ENCODE measurements at regions not wholly inside any gene's neighbourhood (a gene's known extent, or its start where the extent isn't known, plus 50 kb on each side); places are given as distances from the start of the nearest gene placed in this dataset.

DNA sequence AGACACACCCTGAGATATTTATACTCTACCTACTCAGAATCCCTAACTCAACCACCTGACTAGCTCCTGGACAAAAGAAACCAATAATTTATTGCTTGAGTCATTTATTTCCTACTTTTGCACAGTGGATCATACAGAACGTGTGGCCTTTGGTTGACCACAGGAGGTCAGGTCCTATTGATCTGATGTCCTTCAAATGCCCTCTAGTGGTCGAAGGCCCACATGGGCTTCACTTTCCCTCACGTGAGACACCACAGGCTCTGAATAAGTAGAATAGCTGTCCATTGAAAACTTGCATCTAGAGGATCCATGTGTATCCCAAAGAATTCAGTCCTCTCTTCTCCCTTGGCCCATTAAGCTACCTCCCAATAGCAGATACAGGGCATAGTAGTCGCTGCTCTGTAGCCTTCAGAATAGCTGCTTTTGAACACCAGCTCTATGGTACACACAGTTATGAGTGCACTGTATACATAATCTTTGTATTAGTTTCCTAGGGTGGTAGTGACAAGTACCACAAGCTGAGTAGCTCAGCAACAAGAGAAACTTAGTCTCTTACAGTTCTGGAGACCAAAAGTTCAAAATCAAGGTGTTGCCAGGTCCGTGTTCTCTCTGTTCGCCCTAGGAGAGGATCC, 177.6 kb upstream of the SMARCA2 start:
- H3K4me3 ChIP-seq (ENCODE audit: low read depth, low read length): no peak overlapping the region
- DNase-seq (ENCODE audit: low read depth): peak; percentile 87
- peak; percentile 78 for TF ChIP-seq CTCF (IDR thresholded peaks at IDR 0.05; ENCODE audit: insufficient read depth, low read depth, low read length, missing control alignments)

DNA sequence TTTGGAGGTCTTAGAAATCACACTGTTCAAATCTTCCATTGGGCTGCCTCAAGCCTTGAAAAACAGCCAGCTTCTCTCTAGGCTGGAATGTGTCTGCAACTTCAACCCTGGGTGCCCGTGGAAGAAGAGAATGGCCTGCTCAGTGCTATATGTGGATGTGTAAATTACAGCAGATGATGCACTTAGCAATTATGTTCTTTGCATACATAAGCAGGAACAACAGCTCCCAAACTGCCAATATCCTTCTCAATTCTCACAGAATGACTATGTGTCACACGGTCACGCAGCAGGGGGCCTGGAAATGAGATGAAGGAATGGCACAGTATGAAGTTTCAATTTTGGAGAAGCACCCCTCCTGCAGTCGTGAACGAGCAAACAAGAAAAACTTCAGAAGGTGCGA, 175.2 kb upstream of the SMARCA2 start:
- H3K4me3 ChIP-seq (ENCODE audit: low read depth, low read length): no peak overlapping the region
- no peak for TF ChIP-seq CTCF (IDR thresholded peaks at IDR 0.05; ENCODE audit: insufficient read depth, low read depth, low read length, missing control alignments)
- DNase-seq (ENCODE audit: low read depth): no peak

- H3K4me3 ChIP-seq (ENCODE audit: low read depth, low read length): no peak overlapping the region
- TF ChIP-seq CTCF (IDR thresholded peaks at IDR 0.05; ENCODE audit: insufficient read depth, low read depth, low read length, missing control alignments): no peak
- DNase-seq (ENCODE audit: low read depth): peak; percentile 12
These were observed 169.7 kb upstream of the SMARCA2 start for GRCh38 chr9:1845425-1845824.

DNA sequence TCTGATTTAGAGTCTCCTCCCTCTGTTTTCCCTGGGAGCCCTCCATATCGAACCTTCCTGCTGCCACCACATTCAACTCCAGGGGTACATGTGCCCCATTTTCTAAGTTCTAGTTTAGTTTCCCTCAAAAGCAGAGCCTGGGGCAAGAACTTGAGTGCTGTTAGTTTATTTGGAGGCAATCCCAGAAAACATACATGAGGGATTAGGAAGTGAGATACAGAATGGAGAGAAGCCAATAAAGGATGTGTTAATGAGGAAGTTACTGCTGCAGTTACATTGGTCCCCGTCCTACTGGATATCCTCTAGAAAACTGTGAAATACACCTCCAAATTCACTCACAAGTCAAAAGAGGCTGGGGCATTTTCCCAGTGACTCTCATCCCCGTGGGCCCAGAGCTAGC, 159.4 kb upstream of the SMARCA2 start:
- no peak for DNase-seq (ENCODE audit: low read depth)
- no peak overlapping the region for H3K4me3 ChIP-seq (ENCODE audit: low read depth, low read length)
- TF ChIP-seq CTCF (IDR thresholded peaks at IDR 0.05; ENCODE audit: insufficient read depth, low read depth, low read length, missing control alignments): no peak

DNA sequence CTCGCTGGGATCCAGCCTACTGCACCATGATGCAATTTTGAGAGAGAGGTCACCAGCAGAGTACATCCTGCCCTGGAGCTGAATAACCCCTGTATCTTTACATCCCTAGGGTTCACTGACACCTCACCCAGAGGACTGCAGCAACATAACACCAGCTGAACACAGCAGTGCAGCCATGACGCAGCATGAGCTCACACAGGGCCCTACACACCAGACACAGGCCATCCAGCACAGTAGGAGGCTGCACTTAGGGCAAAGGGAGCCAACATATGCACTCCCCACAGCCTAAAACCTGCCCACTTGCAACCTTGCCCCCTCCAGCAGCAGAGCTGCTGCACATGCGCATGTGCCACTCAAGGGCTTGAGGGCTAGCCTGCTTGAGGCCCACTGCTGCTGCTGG, 157.3 kb upstream of the SMARCA2 start:
- DNase-seq (ENCODE audit: low read depth): no peak

GRCh38 chr9:1869843-1870242, 145.3 kb upstream of the SMARCA2 start:
- H3K4me3 ChIP-seq (ENCODE audit: low read depth, low read length): no peak overlapping the region
- peak; percentile 63 for TF ChIP-seq CTCF (IDR thresholded peaks at IDR 0.05; ENCODE audit: insufficient read depth, low read depth, low read length, missing control alignments)
- DNase-seq (ENCODE audit: low read depth): peak; percentile 85

More for the DNA sequence above, 157.3 kb upstream of the SMARCA2 start:
- no peak for TF ChIP-seq CTCF (IDR thresholded peaks at IDR 0.05; ENCODE audit: insufficient read depth, low read depth, low read length, missing control alignments)
- no peak overlapping the region for H3K4me3 ChIP-seq (ENCODE audit: low read depth, low read length)

DNA sequence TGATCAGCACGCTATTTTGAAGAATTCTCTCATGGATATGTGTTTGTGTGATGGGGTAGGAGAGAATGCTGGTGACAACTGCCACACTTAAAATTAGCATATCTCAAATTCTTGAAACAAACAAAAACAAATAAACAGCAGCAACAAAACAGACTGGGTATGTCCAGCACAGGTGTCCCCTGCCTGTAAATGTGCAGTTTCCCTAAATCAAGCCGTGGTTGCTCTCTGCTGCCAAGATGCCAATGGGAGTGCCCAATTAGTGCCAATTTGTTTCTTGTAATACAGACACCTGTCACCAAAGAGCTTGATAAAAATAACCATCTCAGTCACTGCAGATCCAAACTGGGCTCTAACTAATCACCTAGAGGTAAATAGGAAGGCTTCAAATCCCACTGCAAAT, 144.2 kb upstream of the SMARCA2 start:
- DNase-seq (ENCODE audit: low read depth): no peak
- no peak overlapping the region for H3K4me3 ChIP-seq (ENCODE audit: low read depth, low read length)
- TF ChIP-seq CTCF (IDR thresholded peaks at IDR 0.05; ENCODE audit: insufficient read depth, low read depth, low read length, missing control alignments): no peak
